Stomach (tissue), 4 donors: ENCODE measurements at regions not wholly inside any gene's neighbourhood (a gene's known extent, or its start where the extent isn't known, plus 50 kb on each side); places are given as distances from the start of the nearest gene placed in this dataset.

Experiments
- CTCF ChIP-seq, 7 experiments: fragments of 450-650 bp in 4 of 7; fragments of 200-600 bp in 3 of 7; sonication (generic) in 3 of 7; IDR thresholded peaks; one replicate each; pipeline ENCODE4 v1.5.1; 2016 to 2019; ENCODE audit warnings: antibody characterized with exemption in 7 of 7, control low read depth in 2 of 7, mild to moderate bottlenecking in 1 of 7
- EP300 ChIP-seq: sonication (generic); formaldehyde crosslinking; IDR thresholded peaks from one replicate; pipeline ENCODE4 v1.6.1; 2017; ENCODE audit warnings: antibody characterized with exemption
- POLR2A ChIP-seq, 4 donors: fragments of 450-650 bp; IDR thresholded peaks; one replicate each; pipeline ENCODE4 v1.6.1; 2016; ENCODE audit warnings: antibody characterized with exemption in 4 of 4, control low read depth in 2 of 4, mild to moderate bottlenecking in 1 of 4, moderate library complexity in 1 of 4
- POLR2AphosphoS5 ChIP-seq, 3 donors: sonication (generic); formaldehyde crosslinking; IDR thresholded peaks; one replicate each; pipeline ENCODE4 v1.6.1; 2016; ENCODE audit warnings: antibody characterized with exemption in 3 of 3

- TF ChIP-seq EP300 = no peak
- no peak for TF ChIP-seq CTCF (IDR thresholded peaks at IDR 0.05)
- TF ChIP-seq POLR2A (IDR thresholded peaks at IDR 0.05) = no peak
- TF ChIP-seq POLR2AphosphoS5 (IDR thresholded peaks at IDR 0.05) = no peak
These were observed 805.1 kb downstream of the TNS3 start for GRCh38 chr7:46776790-46777189.
